ENCODE measurements at regions not wholly inside any gene's neighbourhood (a gene's known extent, or its start where the extent isn't known, plus 50 kb on each side); places are given as distances from the start of the nearest gene placed in this dataset.

DNA sequence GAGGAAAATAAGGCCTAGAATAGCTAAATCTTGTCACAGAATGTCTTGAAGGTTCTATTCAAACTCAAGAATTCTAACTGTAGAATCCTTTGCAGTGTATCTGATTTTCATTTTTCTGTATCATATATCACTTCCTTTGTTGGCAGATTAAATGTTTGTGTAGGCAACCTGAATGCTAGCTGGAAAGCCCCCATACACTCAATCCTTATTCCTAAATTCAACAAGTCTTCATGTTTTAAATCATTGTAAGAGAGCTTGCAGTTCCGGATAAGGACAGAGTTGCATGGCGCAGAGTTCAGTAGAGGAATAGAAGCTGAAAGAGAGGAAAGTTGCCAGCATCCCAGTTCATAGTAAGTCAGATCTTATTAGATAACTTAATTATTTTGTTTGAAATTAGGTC is 242.0 kb upstream of the SEMA6D start:
- TF ChIP-seq, protein P1, sequence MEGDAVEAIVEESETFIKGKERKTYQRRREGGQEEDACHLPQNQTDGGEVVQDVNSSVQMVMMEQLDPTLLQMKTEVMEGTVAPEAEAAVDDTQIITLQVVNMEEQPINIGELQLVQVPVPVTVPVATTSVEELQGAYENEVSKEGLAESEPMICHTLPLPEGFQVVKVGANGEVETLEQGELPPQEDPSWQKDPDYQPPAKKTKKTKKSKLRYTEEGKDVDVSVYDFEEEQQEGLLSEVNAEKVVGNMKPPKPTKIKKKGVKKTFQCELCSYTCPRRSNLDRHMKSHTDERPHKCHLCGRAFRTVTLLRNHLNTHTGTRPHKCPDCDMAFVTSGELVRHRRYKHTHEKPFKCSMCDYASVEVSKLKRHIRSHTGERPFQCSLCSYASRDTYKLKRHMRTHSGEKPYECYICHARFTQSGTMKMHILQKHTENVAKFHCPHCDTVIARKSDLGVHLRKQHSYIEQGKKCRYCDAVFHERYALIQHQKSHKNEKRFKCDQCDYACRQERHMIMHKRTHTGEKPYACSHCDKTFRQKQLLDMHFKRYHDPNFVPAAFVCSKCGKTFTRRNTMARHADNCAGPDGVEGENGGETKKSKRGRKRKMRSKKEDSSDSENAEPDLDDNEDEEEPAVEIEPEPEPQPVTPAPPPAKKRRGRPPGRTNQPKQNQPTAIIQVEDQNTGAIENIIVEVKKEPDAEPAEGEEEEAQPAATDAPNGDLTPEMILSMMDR (IDR thresholded peaks at IDR 0.05), result no peak
- no peak for TF ChIP-seq POLR2A (IDR thresholded peaks at IDR 0.05)
